ENCODE measurements at regions not wholly inside any gene's neighbourhood (a gene's known extent, or its start where the extent isn't known, plus 50 kb on each side); places are given as distances from the start of the nearest gene placed in this dataset.

DNA sequence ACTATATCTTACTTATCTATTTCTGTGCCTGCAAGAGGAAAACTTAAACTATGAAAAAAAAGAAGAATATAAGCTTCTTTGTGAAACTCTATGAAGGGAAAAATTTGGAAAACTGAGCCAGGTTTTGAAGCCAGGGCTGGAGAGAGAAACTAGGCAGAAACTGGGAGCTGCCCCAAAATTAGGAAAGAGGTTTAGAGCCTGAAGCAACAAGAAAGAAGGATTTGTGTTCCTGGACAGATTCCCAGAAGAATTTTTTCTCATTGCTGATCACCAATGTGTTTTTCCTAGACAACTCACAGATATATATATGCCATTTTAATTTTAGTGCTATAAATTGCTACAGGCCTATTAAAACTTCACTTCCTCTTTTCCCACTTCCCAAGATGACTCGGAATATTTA, 245.0 kb upstream of the GEMIN8 start:
- H3K36me3 ChIP-seq (ENCODE audit: control insufficient read depth, insufficient read depth, low read length), result no peaks in the 10 kb centered on the region
- no peaks in the 10 kb centered on the region for H3K27me3 ChIP-seq (replicated peaks; ENCODE audit: control insufficient read depth, insufficient read depth, low read length)
- no peak for DNase-seq (ENCODE audit: extremely low read depth, insufficient read length)
- TF ChIP-seq, protein P1, sequence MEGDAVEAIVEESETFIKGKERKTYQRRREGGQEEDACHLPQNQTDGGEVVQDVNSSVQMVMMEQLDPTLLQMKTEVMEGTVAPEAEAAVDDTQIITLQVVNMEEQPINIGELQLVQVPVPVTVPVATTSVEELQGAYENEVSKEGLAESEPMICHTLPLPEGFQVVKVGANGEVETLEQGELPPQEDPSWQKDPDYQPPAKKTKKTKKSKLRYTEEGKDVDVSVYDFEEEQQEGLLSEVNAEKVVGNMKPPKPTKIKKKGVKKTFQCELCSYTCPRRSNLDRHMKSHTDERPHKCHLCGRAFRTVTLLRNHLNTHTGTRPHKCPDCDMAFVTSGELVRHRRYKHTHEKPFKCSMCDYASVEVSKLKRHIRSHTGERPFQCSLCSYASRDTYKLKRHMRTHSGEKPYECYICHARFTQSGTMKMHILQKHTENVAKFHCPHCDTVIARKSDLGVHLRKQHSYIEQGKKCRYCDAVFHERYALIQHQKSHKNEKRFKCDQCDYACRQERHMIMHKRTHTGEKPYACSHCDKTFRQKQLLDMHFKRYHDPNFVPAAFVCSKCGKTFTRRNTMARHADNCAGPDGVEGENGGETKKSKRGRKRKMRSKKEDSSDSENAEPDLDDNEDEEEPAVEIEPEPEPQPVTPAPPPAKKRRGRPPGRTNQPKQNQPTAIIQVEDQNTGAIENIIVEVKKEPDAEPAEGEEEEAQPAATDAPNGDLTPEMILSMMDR (IDR thresholded peaks at IDR 0.05; ENCODE audit: insufficient read depth, low read length, poor library complexity, severe bottlenecking), result no peak
- no peak overlapping the region for H3K4me3 ChIP-seq (replicated peaks; ENCODE audit: low read depth, low read length)

DNA sequence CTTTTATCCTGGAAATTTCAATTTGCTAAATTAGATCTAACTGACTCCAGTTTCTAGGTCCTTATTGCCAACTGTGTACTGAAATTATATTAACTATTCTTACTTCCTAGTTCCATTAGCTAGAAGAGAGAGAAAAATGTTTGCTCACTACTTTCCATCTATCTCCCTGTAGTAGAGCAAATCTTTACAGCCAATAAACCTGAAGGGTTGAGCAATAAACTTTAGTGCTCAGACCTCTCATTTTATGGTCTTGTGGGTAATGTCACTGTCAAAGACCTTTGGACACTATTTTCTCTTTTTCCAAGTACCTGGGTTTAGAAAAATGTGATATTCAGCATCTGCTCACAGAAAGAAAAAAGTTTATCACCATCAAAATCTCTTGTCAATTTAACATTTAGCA, 237.5 kb upstream of the GEMIN8 start:
- DNase-seq (ENCODE audit: extremely low read depth, insufficient read length), result no peak
- TF ChIP-seq, protein P1 (IDR thresholded peaks at IDR 0.05; ENCODE audit: insufficient read depth, low read length, poor library complexity, severe bottlenecking), result no peak
- H3K27me3 ChIP-seq (replicated peaks; ENCODE audit: control insufficient read depth, insufficient read depth, low read length), result no peaks in the 10 kb centered on the region; the same call in 1 of the 2 replicates
- no peaks in the 10 kb centered on the region for H3K36me3 ChIP-seq (ENCODE audit: control insufficient read depth, insufficient read depth, low read length)
- H3K4me3 ChIP-seq (replicated peaks; ENCODE audit: low read depth, low read length), result no peak overlapping the region

DNA sequence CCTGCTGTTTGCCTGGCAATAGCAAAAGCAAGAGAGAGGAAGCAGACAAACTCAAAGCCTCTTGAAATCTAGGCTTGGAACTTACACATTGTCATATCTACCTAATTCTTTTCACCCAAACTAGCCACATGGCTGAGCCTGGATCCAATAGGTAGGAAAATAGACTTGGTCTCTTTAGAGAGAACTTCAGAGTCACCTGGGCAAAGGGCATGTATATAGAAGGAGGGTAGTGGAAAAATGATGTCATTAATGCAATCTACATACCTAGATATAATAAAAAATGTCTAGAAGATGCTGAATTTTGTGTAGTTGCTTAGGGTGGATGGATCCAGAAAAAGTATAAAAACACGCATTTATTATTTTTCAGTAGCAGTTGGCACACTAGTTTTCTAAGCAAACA, 237.0 kb upstream of the GEMIN8 start:
- Histone ChIP-seq H3K27me3 (replicated peaks; ENCODE audit: control insufficient read depth, insufficient read depth, low read length) (no peaks in the 10 kb centered on the region; the same call in 1 of the 2 replicates), H3K4me3 (replicated peaks; ENCODE audit: low read depth, low read length) (no peak overlapping the region), H3K36me3 (ENCODE audit: control insufficient read depth, insufficient read depth, low read length) (no peaks in the 10 kb centered on the region)
- no peak for DNase-seq (ENCODE audit: extremely low read depth, insufficient read length)
- TF ChIP-seq, protein P1 (IDR thresholded peaks at IDR 0.05; ENCODE audit: insufficient read depth, low read length, poor library complexity, severe bottlenecking), result no peak

DNA sequence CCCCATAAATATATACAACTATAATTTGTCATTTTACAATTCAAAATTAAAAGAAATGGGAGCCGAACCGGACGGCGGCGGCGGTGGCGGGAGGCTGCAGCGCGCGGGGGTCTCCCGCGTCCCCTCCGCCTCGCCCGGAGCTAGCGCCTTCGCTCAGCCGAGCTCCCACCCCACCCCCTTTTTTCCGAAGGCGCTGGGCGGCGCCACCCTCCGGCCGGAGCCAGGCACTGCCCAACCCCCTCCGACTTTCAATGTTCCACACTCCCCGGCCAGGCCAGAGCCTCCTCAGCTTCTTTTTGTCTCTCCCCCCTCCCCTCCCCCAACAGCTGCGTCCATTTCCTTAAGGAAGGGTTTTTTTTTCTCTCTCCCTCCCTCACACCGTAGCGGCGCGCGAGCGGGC, 214.1 kb upstream of the GEMIN8 start:
- H3K36me3 ChIP-seq (ENCODE audit: control insufficient read depth, insufficient read depth, low read length), result no peaks in the 10 kb centered on the region
- TF ChIP-seq, protein P1 (IDR thresholded peaks at IDR 0.05; ENCODE audit: insufficient read depth, low read length, poor library complexity, severe bottlenecking), result no peak
- H3K4me3 ChIP-seq (replicated peaks; ENCODE audit: low read depth, low read length), result no peak overlapping the region
- no peaks in the 10 kb centered on the region for H3K27me3 ChIP-seq (replicated peaks; ENCODE audit: control insufficient read depth, insufficient read depth, low read length)
- DNase-seq (ENCODE audit: extremely low read depth, insufficient read length), result no peak

DNA sequence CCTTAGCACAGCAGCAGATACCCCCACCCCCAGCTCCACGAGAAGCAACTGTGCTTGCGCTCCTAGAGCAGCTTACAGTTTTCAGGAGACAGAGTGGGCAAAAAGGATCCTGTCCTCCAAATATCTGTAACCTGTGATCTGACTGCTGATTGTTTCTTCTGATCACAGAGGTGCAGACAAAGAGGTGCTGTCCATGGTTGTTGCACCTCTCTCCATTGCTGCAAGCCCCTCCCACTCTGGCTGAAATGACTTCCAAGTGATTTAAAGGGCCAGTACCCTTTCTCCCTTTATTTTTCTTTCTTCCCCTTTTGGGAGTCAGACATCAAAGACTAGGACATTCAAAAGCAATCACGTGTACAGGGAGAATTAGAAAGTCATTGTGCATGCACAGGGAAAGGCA, 205.3 kb upstream of the GEMIN8 start:
- TF ChIP-seq, protein P1 (IDR thresholded peaks at IDR 0.05; ENCODE audit: insufficient read depth, low read length, poor library complexity, severe bottlenecking), result no peak
- no peak for DNase-seq (ENCODE audit: extremely low read depth, insufficient read length)
- Histone ChIP-seq H3K4me3 (replicated peaks; ENCODE audit: low read depth, low read length) (no peak overlapping the region), H3K27me3 (replicated peaks; ENCODE audit: control insufficient read depth, insufficient read depth, low read length) (no peaks in the 10 kb centered on the region), H3K36me3 (ENCODE audit: control insufficient read depth, insufficient read depth, low read length) (no peaks in the 10 kb centered on the region)

DNA sequence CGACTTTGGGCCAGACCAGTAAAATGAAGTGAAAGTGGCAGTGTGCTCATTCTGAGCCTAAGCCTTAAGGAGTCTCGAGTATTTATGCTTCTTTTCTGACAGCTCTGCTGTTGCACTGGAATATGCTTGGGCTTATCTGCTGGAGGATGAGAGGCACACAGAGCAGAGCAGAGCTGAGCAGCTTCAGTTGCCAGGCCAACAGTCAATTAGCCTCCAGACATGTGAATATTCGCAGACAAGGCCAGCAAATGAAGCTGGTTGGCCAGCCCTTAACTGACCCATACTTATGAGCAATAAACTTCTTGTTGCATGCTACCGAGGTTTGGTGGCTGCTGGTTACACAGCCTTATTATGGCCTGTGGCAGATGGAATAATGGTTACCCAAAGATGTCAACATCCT, 203.0 kb upstream of the GEMIN8 start:
- DNase-seq (ENCODE audit: extremely low read depth, insufficient read length), result no peak
- Histone ChIP-seq H3K36me3 (ENCODE audit: control insufficient read depth, insufficient read depth, low read length) (no peaks in the 10 kb centered on the region), H3K4me3 (replicated peaks; ENCODE audit: low read depth, low read length) (no peak overlapping the region), H3K27me3 (replicated peaks; ENCODE audit: control insufficient read depth, insufficient read depth, low read length) (no peaks in the 10 kb centered on the region)
- TF ChIP-seq, protein P1 (IDR thresholded peaks at IDR 0.05; ENCODE audit: insufficient read depth, low read length, poor library complexity, severe bottlenecking), result no peak
